Cardiac fibroblast (primary cell): ENCODE measurements at regions not wholly inside any gene's neighbourhood (a gene's known extent, or its start where the extent isn't known, plus 50 kb on each side); places are given as distances from the start of the nearest gene placed in this dataset.
"Not testable (repeated sequence)": the region's sequence is repeated elsewhere in the genome, so short reads cannot be mapped to it uniquely, and the experiment has no call there.

Source experiments
- DNase-seq, 2 donors: peaks; one replicate each; pipeline versions ENCODE4 v3.0.0 to v3.0.0-alpha.2; 2010; ENCODE audit warnings: low read depth in 2 of 2
- H3K4me3 ChIP-seq, 2 donors: replicated peaks in 1 of 2; 1 replicate in 1 of 2; 2 replicates in 1 of 2; pipeline ENCODE4 v1.5.1; 2011; ENCODE audit warnings: low read depth in 2 of 2, low read length in 2 of 2, mild to moderate bottlenecking in 2 of 2, moderate library complexity in 1 of 2
- TF ChIP-seq, protein P1 (sequence below): IDR thresholded peaks from one replicate; pipeline ENCODE4 v1.5.1; 2011; ENCODE audit warnings: low read depth, mild to moderate bottlenecking, low read length, inconsistent platforms

DNA sequence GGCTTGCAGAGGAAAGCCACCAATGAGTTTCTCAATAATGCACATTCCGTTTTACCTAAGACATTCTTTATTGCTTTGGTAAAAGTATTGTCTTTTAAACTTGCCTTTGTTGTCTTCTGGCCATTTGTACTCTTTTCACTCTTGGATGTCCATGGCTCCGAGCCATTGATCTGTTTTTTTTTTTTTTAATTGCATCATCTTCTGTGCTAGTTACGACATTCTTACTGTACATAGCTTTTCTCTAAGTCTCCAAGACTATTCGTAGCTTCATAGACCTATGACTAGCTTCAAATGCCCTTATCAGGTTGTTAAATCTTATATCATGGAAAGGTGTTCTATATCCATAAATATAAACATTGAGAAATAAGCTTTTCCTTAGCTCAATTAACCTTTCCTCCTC lies 1522.6 kb downstream of the FAM181B start:
- no peak for DNase-seq
- H3K4me3 ChIP-seq = no peak overlapping the region
- TF ChIP-seq, protein P1, sequence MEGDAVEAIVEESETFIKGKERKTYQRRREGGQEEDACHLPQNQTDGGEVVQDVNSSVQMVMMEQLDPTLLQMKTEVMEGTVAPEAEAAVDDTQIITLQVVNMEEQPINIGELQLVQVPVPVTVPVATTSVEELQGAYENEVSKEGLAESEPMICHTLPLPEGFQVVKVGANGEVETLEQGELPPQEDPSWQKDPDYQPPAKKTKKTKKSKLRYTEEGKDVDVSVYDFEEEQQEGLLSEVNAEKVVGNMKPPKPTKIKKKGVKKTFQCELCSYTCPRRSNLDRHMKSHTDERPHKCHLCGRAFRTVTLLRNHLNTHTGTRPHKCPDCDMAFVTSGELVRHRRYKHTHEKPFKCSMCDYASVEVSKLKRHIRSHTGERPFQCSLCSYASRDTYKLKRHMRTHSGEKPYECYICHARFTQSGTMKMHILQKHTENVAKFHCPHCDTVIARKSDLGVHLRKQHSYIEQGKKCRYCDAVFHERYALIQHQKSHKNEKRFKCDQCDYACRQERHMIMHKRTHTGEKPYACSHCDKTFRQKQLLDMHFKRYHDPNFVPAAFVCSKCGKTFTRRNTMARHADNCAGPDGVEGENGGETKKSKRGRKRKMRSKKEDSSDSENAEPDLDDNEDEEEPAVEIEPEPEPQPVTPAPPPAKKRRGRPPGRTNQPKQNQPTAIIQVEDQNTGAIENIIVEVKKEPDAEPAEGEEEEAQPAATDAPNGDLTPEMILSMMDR = no peak

DNA sequence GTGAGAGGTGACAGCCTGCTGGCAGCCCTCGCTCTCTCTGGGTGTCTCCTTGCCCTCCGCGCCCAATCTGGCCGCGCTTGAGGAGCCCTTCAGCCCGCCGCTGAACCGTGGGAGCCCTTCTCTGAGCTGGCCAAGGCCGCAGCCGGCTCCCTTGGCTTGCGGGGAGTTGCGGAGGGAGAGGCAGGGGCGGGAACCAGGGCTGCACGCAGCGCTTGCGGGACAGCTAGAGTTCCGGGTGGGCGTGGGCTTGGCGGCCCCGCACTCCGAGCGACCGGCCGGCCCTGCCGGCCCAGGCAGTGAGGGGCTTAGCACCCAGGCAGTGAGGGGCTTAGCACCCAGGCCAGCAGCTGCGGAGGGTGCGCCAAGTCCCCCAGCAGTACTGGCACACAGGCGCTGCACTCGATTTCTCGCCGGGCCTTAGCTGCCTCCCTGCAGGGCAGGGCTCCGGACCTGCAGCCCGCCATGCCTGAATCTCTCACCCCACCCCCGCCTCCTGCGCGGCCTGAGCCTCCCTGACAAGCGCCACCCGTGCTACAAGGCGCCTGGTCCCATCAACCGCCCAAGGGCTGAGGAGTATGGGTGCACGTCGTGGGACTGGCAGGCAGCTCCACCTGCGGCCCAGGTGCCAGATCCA lies 1526.1 kb downstream of the FAM181B start:
- DNase-seq = no peak
- TF ChIP-seq, protein P1 = no peak
- H3K4me3 ChIP-seq = no peak overlapping the region

GRCh38 chr11:81203876-81204275 lies 1529.8 kb downstream of the FAM181B start:
- TF ChIP-seq, protein P1 = no peak
- no peak overlapping the region for H3K4me3 ChIP-seq

GRCh38 chr11:81197396-81197795 lies 1536.3 kb downstream of the FAM181B start:
- TF ChIP-seq, protein P1 = no peak
- DNase-seq = no peak
- H3K4me3 ChIP-seq = no peak overlapping the region

More at GRCh38 chr11:81203876-81204275, 1529.8 kb downstream of the FAM181B start:
- DNase-seq = no peak

- TF ChIP-seq, protein P1 = no peak
These were observed 1541.1 kb downstream of the FAM181B start for GRCh38 chr11:81192516-81192915.

DNA sequence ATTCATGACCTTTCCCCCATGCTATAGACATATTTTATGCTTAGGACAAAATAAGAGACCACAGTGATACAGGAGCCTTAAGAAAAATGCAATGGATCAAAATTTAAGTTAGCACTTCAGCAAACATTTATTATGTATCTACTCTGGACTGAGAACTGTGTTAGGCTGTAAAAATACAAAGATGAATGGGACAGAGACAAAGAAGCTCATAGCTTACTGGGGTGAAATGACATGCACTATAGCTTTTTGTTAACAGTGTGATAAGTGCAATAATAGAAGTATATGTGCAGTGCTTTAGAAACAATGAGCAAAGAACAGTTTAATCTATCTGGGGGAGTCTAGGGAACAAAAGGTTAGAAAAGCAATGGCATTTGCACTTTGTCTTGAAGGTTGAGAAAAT lies 1543.1 kb downstream of the FAM181B start:
- H3K4me3 ChIP-seq = no peak overlapping the region
- TF ChIP-seq, protein P1 = no peak
- no peak for DNase-seq

More at GRCh38 chr11:81192516-81192915, 1541.1 kb downstream of the FAM181B start:
- H3K4me3 ChIP-seq = no peak overlapping the region
- no peak for DNase-seq

GRCh38 chr11:81187033-81187432 lies 1546.6 kb downstream of the FAM181B start:
- H3K4me3 ChIP-seq, DNase-seq: not testable (repeated sequence)
